CD14-positive monocyte (primary cell): ENCODE measurements at regions not wholly inside any gene's neighbourhood (a gene's known extent, or its start where the extent isn't known, plus 50 kb on each side); places are given as distances from the start of the nearest gene placed in this dataset.

Experiments used
- DNase-seq, 3 donors: peaks; one replicate each; pipeline ENCODE4 v3.0.0-alpha.2; 2011 to 2022
- H2AFZ ChIP-seq: 2 replicates; pipeline ENCODE4 v1.6.0; 2012; ENCODE audit warnings: mild to moderate bottlenecking, low read depth, low read length, inconsistent platforms; ENCODE audit not compliant: insufficient read depth, poor library complexity, severe bottlenecking
- H3K27ac ChIP-seq, 2 donors: 1 replicate in 1 of 2; 2 replicates in 1 of 2; pipeline ENCODE4 v1.5.1; 2012 to 2013; ENCODE audit warnings: low read length in 2 of 2, control low read depth in 1 of 2, inconsistent platforms in 1 of 2, low read depth in 1 of 2, mild to moderate bottlenecking in 1 of 2
- H3K27me3 ChIP-seq, 2 donors: one replicate each; pipeline versions ENCODE4 v1.6.0 to v1.6.1; 2011 to 2013; ENCODE audit warnings: low read length in 2 of 2; ENCODE audit not compliant: control insufficient read depth in 2 of 2, insufficient read depth in 2 of 2
- H3K36me3 ChIP-seq, 2 donors: replicated peaks in 1 of 2; 1 replicate in 1 of 2; 2 replicates in 1 of 2; pipeline versions ENCODE4 v1.5.1 to v1.6.1; 2012 to 2013; ENCODE audit warnings: low read length in 2 of 2, control low read depth in 1 of 2, inconsistent platforms in 1 of 2, mild to moderate bottlenecking in 1 of 2; ENCODE audit not compliant: insufficient read depth in 2 of 2, control insufficient read depth in 1 of 2
- H3K4me1 ChIP-seq, 2 donors: 1 replicate in 1 of 2; 2 replicates in 1 of 2; pipeline versions ENCODE4 v1.5.1 to v1.6.1; 2012 to 2013; ENCODE audit warnings: low read length in 2 of 2, control low read depth in 1 of 2, inconsistent platforms in 1 of 2, mild to moderate bottlenecking in 1 of 2, moderate library complexity in 1 of 2; ENCODE audit not compliant: insufficient read depth in 2 of 2, control insufficient read depth in 1 of 2
- H3K4me2 ChIP-seq: replicated peaks from 2 replicates; pipeline ENCODE3; 2012; ENCODE audit warnings: low read length, moderate library complexity, mild to moderate bottlenecking; ENCODE audit not compliant: poor library complexity, severe bottlenecking; ENCODE audit errors: extremely low read depth
- H3K4me3 ChIP-seq, 3 experiments: fragments of 200-600 bp in 1 of 3; sonication (generic) in 1 of 3; replicated peaks in 1 of 3; 1 replicate in 2 of 3; 2 replicates in 1 of 3; pipeline ENCODE4 v1.5.1; 2011 to 2013; ENCODE audit warnings: low read length in 3 of 3, mild to moderate bottlenecking in 3 of 3, control low read depth in 2 of 3, low read depth in 2 of 3, inconsistent platforms in 1 of 3, moderate library complexity in 1 of 3
- H3K79me2 ChIP-seq: 2 replicates; pipeline ENCODE4 v1.6.0; 2012; ENCODE audit warnings: mild to moderate bottlenecking, control low read depth, inconsistent platforms, low read length, moderate library complexity; ENCODE audit not compliant: insufficient read depth
- H3K9ac ChIP-seq: 2 replicates; pipeline ENCODE4 v1.6.0; 2017; ENCODE audit warnings: low read length, mild to moderate bottlenecking; ENCODE audit not compliant: insufficient read depth, poor library complexity, severe bottlenecking
- H3K9me3 ChIP-seq, 2 donors: replicated peaks in 1 of 2; 1 replicate in 1 of 2; 2 replicates in 1 of 2; pipeline versions ENCODE4 v1.5.1 to v1.6.1; 2012 to 2013; ENCODE audit warnings: low read length in 2 of 2, control low read depth in 1 of 2; ENCODE audit not compliant: control insufficient read depth in 1 of 2, insufficient read depth in 1 of 2
- H4K20me1 ChIP-seq: 2 replicates; pipeline ENCODE4 v1.6.0; 2012; ENCODE audit warnings: mild to moderate bottlenecking, low read length, control low read depth, moderate library complexity; ENCODE audit not compliant: insufficient read depth
- H3K27ac Mint-ChIP-seq, 7 donors: one replicate each; pipeline ENCODE4 v1.8.0; 2020; ENCODE audit warnings: mild to moderate bottlenecking in 7 of 7, mixed read lengths in 7 of 7, moderate library complexity in 6 of 7, inconsistent platforms in 2 of 7
- H3K27me3 Mint-ChIP-seq, 3 donors: one replicate each; pipeline ENCODE4 v1.8.0; 2021 to 2022; ENCODE audit warnings: low read depth in 3 of 3, mild to moderate bottlenecking in 3 of 3, mixed read lengths in 3 of 3, moderate library complexity in 3 of 3, inconsistent platforms in 1 of 3
- H3K36me3 Mint-ChIP-seq, 2 donors: one replicate each; pipeline ENCODE4 v1.8.0; 2020; ENCODE audit warnings: mixed read lengths in 2 of 2, inconsistent platforms in 1 of 2, mild to moderate bottlenecking in 1 of 2
- H3K4me1 Mint-ChIP-seq: one replicate; pipeline ENCODE4 v1.8.0; 2020; ENCODE audit warnings: mild to moderate bottlenecking, mixed read lengths
- H3K4me3 Mint-ChIP-seq, 2 donors: one replicate each; pipeline ENCODE4 v1.8.0; 2020; ENCODE audit warnings: mild to moderate bottlenecking in 2 of 2, mixed read lengths in 2 of 2, moderate library complexity in 1 of 2
- H3K9me3 Mint-ChIP-seq, 7 donors: one replicate each; pipeline ENCODE4 v1.8.0; 2020 to 2022; ENCODE audit warnings: mixed read lengths in 7 of 7, mild to moderate bottlenecking in 6 of 7, moderate library complexity in 6 of 7, inconsistent platforms in 2 of 7
- CTCF ChIP-seq: fragments of 200-600 bp; IDR thresholded peaks from one replicate; pipeline ENCODE4 v1.8.0; 2022; ENCODE audit warnings: antibody characterized with exemption, mild to moderate bottlenecking
- WGBS: methylation state at CpG from one replicate; pipeline ENCODE4 v1.1.5; 2013; ENCODE audit warnings: missing lambda C conversion rate; ENCODE audit not compliant: insufficient coverage; 5-methylcytosine and 5-hydroxymethylcytosine counted together
- intact Hi-C, 2 donors: fragments of 100-400 bp; cut with micrococcal nuclease; formaldehyde crosslinking; loops; one replicate each; pipeline versions ENCODE4 v1.15.0 to v1.15.1; 2023

- no peak for TF ChIP-seq CTCF
These were observed 406.7 kb upstream of the ACTRT1 start for GRCh38 chrX:128458888-128459287.

GRCh38 chrX:128457674-128458073 lies 405.5 kb upstream of the ACTRT1 start:
- no peaks in the 10 kb centered on the region for H3K4me1 ChIP-seq
- no peaks in the 10 kb centered on the region for H3K36me3 ChIP-seq
- Mint-ChIP-seq H3K9me3 (peaks cover 0 to 13% (median 6%) of the 10 kb centered on the region in 7 donors), H3K4me1 (no peaks in the 10 kb centered on the region), H3K4me3 (no peak overlapping the region), H3K27ac (no peak overlapping the region), H3K36me3 (no peaks in the 10 kb centered on the region), H3K27me3 (peaks cover 0 to 3% (median 0%) of the 10 kb centered on the region in 3 donors)
- no peak overlapping the region for H3K9ac ChIP-seq
- H3K4me2 ChIP-seq = no peak overlapping the region
- no peak for TF ChIP-seq CTCF
- no peaks in the 10 kb centered on the region for H4K20me1 ChIP-seq
- H3K4me3 ChIP-seq = no peak overlapping the region
- no peak for DNase-seq
- H3K9me3 ChIP-seq = peaks cover 0 to 10% of the 10 kb centered on the region in 2 donors
- H3K27ac ChIP-seq = no peak overlapping the region
- no peak overlapping the region for H2AFZ ChIP-seq
- H3K79me2 ChIP-seq = no peaks in the 10 kb centered on the region
- WGBS = no CpG with 5 or more reads among the region's 2 CpGs
- intact Hi-C loops = no loop called here
- no peaks in the 10 kb centered on the region for H3K27me3 ChIP-seq

More at GRCh38 chrX:128458888-128459287, 406.7 kb upstream of the ACTRT1 start:
- H3K27ac ChIP-seq = no peak overlapping the region
- no peak overlapping the region for H3K27ac Mint-ChIP-seq
- peaks cover 0 to 10% of the 10 kb centered on the region in 2 donors for H3K9me3 ChIP-seq
- peaks cover 0 to 13% (median 6%) of the 10 kb centered on the region in 7 donors for H3K9me3 Mint-ChIP-seq
- no peak overlapping the region for H3K4me3 Mint-ChIP-seq
- no peaks in the 10 kb centered on the region for H3K27me3 ChIP-seq
- no peak for DNase-seq
- no peaks in the 10 kb centered on the region for H3K79me2 ChIP-seq
- H3K36me3 ChIP-seq = no peaks in the 10 kb centered on the region
- H3K4me1 Mint-ChIP-seq = no peaks in the 10 kb centered on the region
- no peaks in the 10 kb centered on the region for H4K20me1 ChIP-seq
- intact Hi-C loops = no loop called here
- no CpG with 5 or more reads among the region's 2 CpGs for WGBS
- H2AFZ ChIP-seq = no peak overlapping the region
- H3K4me3 ChIP-seq = no peak overlapping the region
- H3K36me3 Mint-ChIP-seq = no peaks in the 10 kb centered on the region
- H3K9ac ChIP-seq = no peak overlapping the region
- H3K4me2 ChIP-seq = no peak overlapping the region
- H3K4me1 ChIP-seq = no peaks in the 10 kb centered on the region
- peaks cover 0 to 4% (median 0%) of the 10 kb centered on the region in 3 donors for H3K27me3 Mint-ChIP-seq
